GM20000 (cell line): ENCODE measurements at regions not wholly inside any gene's neighbourhood (a gene's known extent, or its start where the extent isn't known, plus 50 kb on each side); places are given as distances from the start of the nearest gene placed in this dataset.
"Not testable (repeated sequence)": the region's sequence is repeated elsewhere in the genome, so short reads cannot be mapped to it uniquely, and the experiment has no call there.

Source experiments
- DNase-seq: peaks from one replicate; pipeline ENCODE4 v3.0.0; 2012; ENCODE audit warnings: low spot score
- TF ChIP-seq, protein P1 (sequence below): IDR thresholded peaks from 2 replicates; pipeline ENCODE4 v1.5.1; 2012; ENCODE audit warnings: mild to moderate bottlenecking, control low read depth; ENCODE audit errors: extremely low read depth, missing control alignments

DNA sequence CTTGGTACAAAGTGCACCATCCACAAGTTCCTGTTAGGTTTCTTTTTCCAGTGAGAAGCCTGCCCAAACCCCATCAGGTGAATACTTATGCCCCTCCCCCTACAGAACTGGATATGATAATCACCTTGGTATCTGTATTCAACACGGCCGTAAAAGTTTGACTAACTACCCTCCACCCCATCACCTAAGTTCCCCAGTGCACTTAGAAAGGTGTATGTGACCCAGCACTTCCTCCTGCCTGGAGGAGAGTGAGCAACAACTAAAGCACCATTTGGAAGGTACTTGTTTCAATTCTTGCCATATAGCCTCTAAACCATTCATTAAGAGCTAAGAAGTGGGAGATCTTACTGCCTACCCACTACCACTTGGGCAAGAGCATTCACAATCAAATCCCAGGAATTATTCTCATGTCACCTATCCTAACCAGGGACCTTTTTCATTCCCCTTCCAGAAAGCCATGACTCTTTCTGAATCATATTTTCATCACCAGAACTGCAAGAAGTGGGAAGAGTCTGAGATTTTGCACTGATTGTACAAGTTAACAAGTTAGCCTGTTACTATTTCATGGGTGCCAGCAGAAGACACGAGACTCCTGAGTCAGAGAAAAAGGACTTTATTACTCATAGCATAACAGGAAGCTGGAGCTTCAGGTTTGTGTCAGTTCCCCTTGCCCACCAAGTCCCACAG is 53.5 kb upstream of the NDUFV2 start:
- no peak for DNase-seq
- TF ChIP-seq, protein P1, sequence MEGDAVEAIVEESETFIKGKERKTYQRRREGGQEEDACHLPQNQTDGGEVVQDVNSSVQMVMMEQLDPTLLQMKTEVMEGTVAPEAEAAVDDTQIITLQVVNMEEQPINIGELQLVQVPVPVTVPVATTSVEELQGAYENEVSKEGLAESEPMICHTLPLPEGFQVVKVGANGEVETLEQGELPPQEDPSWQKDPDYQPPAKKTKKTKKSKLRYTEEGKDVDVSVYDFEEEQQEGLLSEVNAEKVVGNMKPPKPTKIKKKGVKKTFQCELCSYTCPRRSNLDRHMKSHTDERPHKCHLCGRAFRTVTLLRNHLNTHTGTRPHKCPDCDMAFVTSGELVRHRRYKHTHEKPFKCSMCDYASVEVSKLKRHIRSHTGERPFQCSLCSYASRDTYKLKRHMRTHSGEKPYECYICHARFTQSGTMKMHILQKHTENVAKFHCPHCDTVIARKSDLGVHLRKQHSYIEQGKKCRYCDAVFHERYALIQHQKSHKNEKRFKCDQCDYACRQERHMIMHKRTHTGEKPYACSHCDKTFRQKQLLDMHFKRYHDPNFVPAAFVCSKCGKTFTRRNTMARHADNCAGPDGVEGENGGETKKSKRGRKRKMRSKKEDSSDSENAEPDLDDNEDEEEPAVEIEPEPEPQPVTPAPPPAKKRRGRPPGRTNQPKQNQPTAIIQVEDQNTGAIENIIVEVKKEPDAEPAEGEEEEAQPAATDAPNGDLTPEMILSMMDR = no peak

DNA sequence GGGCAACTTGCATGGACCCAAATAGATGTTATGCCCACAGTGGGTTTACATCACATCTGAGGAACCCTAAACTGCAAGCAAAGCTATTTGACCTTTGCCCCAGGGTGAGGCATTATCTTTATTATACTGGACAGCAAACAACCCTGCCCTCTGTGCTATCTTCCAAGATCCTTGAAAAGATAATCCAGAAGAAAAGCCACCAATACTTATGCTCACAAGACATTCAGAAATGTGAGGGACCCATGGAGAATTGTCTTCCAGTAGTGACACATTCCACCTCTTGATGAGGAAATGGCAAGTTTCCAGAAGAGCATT is 53.0 kb upstream of the NDUFV2 start:
- no peak for DNase-seq
- TF ChIP-seq, protein P1 = no peak

DNA sequence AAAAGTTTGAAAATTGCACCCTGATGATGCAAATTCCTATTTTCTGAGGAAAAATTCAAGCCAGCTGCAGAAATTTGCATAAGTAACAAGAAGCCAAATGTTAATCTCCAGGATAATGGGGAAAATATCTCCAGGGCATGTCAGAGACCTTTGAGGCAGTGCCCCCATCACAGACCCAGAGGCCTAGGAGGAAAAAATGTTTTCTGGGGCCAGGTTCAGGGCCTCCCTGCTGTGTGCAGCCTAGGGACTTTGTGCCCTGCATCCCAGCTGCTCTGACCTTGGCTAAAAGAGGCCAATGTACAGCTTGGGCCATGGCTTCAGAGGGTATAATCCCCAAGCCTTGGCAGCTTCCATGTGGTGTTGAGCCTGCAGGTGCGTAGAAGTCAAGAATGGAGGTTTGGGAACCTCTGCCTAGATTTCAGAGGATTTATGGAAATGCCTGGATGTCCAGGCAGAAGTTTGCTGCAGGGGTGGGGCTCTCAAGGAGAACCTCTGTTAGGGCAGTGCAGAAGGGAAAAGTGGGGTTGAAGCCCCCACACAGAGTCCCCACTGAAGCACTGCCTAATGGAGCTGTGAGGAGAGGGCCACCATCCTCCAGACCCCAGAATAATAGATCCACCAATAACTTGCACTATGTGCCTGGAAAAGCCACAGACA is 51.7 kb upstream of the NDUFV2 start:
- DNase-seq = not testable (repeated sequence)
